OCI-LY3 (cell line): ENCODE measurements at regions not wholly inside any gene's neighbourhood (a gene's known extent, or its start where the extent isn't known, plus 50 kb on each side); places are given as distances from the start of the nearest gene placed in this dataset.

Experiments
- H2AFZ ChIP-seq: fragments of 200-600, 300-600 bp; shearing (Covaris generic); 2 replicates; pipeline ENCODE4 v1.6.0; 2014; ENCODE audit warnings: antibody characterized with exemption, low read depth, low read length
- H3K27ac ChIP-seq: fragments of 200-600, 300-600 bp; sonication (generic); 2 replicates; pipeline ENCODE4 v1.5.1; 2014; ENCODE audit warnings: mild to moderate bottlenecking, low read length, moderate library complexity, mixed read lengths
- H3K27me3 ChIP-seq: fragments of 200-600, 300-600 bp; sonication (generic); 2 replicates; pipeline ENCODE4 v1.6.1; 2014; ENCODE audit warnings: low read depth, low read length, mixed read lengths
- H3K36me3 ChIP-seq: fragments of 200-600, 300-600 bp; sonication (generic); replicated peaks from 2 replicates; pipeline ENCODE3; 2014; ENCODE audit warnings: low read depth, low read length, mixed read lengths
- H3K4me1 ChIP-seq: fragments of 300-600, 200-600 bp; sonication (generic); 2 replicates; pipeline ENCODE4 v1.6.1; 2014; ENCODE audit warnings: low read length, mixed read lengths
- H3K4me2 ChIP-seq: fragments of 200-600, 300-600 bp; sonication (generic); 2 replicates; pipeline ENCODE4 v1.6.1; 2014; ENCODE audit warnings: low read length, mixed read lengths
- H3K4me3 ChIP-seq: fragments of 300-600, 200-600 bp; sonication (generic); 2 replicates; pipeline ENCODE4 v1.5.1; 2014; ENCODE audit warnings: antibody characterized with exemption, mild to moderate bottlenecking, low read length, moderate library complexity
- H3K79me2 ChIP-seq: fragments of 300-600, 200-600 bp; shearing (Covaris generic); 2 replicates; pipeline ENCODE4 v1.6.1; 2014; ENCODE audit warnings: mild to moderate bottlenecking, low read length, mixed read lengths
- H3K9ac ChIP-seq: fragments of 300-600, 200-600 bp; shearing (Covaris generic); 2 replicates; pipeline ENCODE4 v1.6.0; 2014; ENCODE audit warnings: mild to moderate bottlenecking, low read length, moderate library complexity
- H3K9me3 ChIP-seq: fragments of 200-600, 300-600 bp; shearing (Covaris generic); 2 replicates; pipeline ENCODE4 v1.6.1; 2014; ENCODE audit warnings: low read length, mixed read lengths; ENCODE audit not compliant: insufficient read depth
- H4K20me1 ChIP-seq: fragments of 200-600, 300-600 bp; sonication (generic); 2 replicates; pipeline ENCODE4 v1.6.1; 2016; ENCODE audit warnings: low read length, mixed read lengths; ENCODE audit not compliant: insufficient read depth
- CTCF ChIP-seq: fragments of 200-600, 300-600 bp; sonication (generic); IDR thresholded peaks from 2 replicates; pipeline ENCODE4 v1.5.1; 2014; ENCODE audit warnings: antibody characterized with exemption, low read length, low read depth
- EZH2phosphoT487 ChIP-seq: fragments of 200-600 bp; shearing (Covaris generic); IDR thresholded peaks from 2 replicates; pipeline ENCODE4 v1.6.1; 2018; ENCODE audit warnings: antibody characterized with exemption, mixed run types, low read depth

- Histone ChIP-seq H3K36me3 (no peaks in the 10 kb centered on the region), H3K9ac (no peak overlapping the region), H3K4me2 (no peak overlapping the region), H3K4me1 (no peaks in the 10 kb centered on the region), H3K9me3 (no peaks in the 10 kb centered on the region), H3K4me3 (no peak overlapping the region), H2AFZ (no peak overlapping the region), H3K27me3 (no peaks in the 10 kb centered on the region), H3K79me2 (no peaks in the 10 kb centered on the region), H4K20me1 (no peaks in the 10 kb centered on the region), H3K27ac (no peak overlapping the region)
- TF ChIP-seq EZH2phosphoT487 = no peak
- no peak for TF ChIP-seq CTCF
Measured at GRCh38 chr6:133748628-133749027, 140.3 kb upstream of the TCF21 start.

- no peaks in the 10 kb centered on the region for H3K79me2 ChIP-seq
- no peaks in the 10 kb centered on the region for H3K9me3 ChIP-seq
- no peak overlapping the region for H3K4me2 ChIP-seq
- H4K20me1 ChIP-seq = no peaks in the 10 kb centered on the region
- H2AFZ ChIP-seq = no peak overlapping the region
- no peaks in the 10 kb centered on the region for H3K27me3 ChIP-seq
- H3K9ac ChIP-seq = no peak overlapping the region
- H3K4me3 ChIP-seq = no peak overlapping the region
- no peak overlapping the region for H3K27ac ChIP-seq
- TF ChIP-seq CTCF (no peak), EZH2phosphoT487 (no peak)
- H3K36me3 ChIP-seq = no peaks in the 10 kb centered on the region
- no peaks in the 10 kb centered on the region for H3K4me1 ChIP-seq
Measured at GRCh38 chr6:133749427-133749826, 139.5 kb upstream of the TCF21 start.

- TF ChIP-seq EZH2phosphoT487 = no peak
- no peak for TF ChIP-seq CTCF
- no peak overlapping the region for H3K9ac ChIP-seq
- no peaks in the 10 kb centered on the region for H3K9me3 ChIP-seq
- H2AFZ ChIP-seq = no peak overlapping the region
- no peak overlapping the region for H3K4me3 ChIP-seq
- no peak overlapping the region for H3K4me2 ChIP-seq
- no peaks in the 10 kb centered on the region for H3K79me2 ChIP-seq
- no peaks in the 10 kb centered on the region for H3K4me1 ChIP-seq
- H3K27ac ChIP-seq = no peak overlapping the region
- no peaks in the 10 kb centered on the region for H3K27me3 ChIP-seq
- H4K20me1 ChIP-seq = no peaks in the 10 kb centered on the region
- H3K36me3 ChIP-seq = no peaks in the 10 kb centered on the region
Measured at GRCh38 chr6:133752129-133752528, 136.8 kb upstream of the TCF21 start.

- Histone ChIP-seq H3K4me2 (no peak overlapping the region), H3K27ac (no peak overlapping the region), H3K9ac (no peak overlapping the region), H3K79me2 (no peaks in the 10 kb centered on the region), H2AFZ (no peak overlapping the region), H3K4me1 (no peaks in the 10 kb centered on the region), H3K4me3 (no peak overlapping the region), H3K9me3 (no peaks in the 10 kb centered on the region), H4K20me1 (no peaks in the 10 kb centered on the region), H3K27me3 (no peaks in the 10 kb centered on the region), H3K36me3 (no peaks in the 10 kb centered on the region)
- no peak for TF ChIP-seq EZH2phosphoT487
- TF ChIP-seq CTCF = no peak
Measured at GRCh38 chr6:133753756-133754155, 135.2 kb upstream of the TCF21 start.
